ENCODE measurements at regions not wholly inside any gene's neighbourhood (a gene's known extent, or its start where the extent isn't known, plus 50 kb on each side); places are given as distances from the start of the nearest gene placed in this dataset.

DNA sequence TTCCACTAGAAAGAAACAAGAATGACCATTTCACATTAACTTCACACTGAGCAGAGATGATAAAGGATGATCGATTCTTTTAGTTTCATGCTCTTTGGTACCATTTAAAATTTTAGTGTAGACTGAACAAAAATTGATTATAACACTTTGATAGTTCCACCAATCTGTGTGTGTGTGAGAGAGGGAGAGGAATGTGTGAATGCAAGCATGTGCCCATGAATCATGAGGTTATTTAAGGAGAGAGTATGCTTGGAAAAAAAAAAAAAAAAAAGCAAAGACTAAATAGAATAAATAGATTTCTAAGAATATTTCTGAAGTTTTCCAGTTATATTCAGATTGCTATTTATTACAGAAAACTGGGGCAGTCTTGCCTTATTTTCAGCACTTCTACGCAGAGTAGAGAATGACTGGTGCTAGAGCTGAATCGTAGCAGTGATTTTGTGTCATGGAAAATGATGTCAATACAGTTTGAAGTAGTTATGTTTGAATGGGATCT lies 900.8 kb downstream of the SLC4A3 start:
- Histone ChIP-seq H4K91ac (ENCODE audit: insufficient read length, low read depth, low read length) (no peak overlapping the region), H3K9me3 (ENCODE audit: control insufficient read depth, low read depth, low read length) (no peaks in the 10 kb centered on the region), H3K27me3 (ENCODE audit: insufficient read depth, low read length) (no peaks in the 10 kb centered on the region), H2BK20ac (ENCODE audit: low read depth, low read length, poor library complexity, severe bottlenecking) (no peak overlapping the region), H2AFZ (ENCODE audit: low read length) (no peak overlapping the region), H3K56ac (ENCODE audit: insufficient read length, low read depth, low read length) (no peak overlapping the region), H4K5ac (ENCODE audit: insufficient read length, low read depth, low read length) (no peak overlapping the region), H3K4ac (ENCODE audit: low read depth, low read length) (no peak overlapping the region), H2BK120ac (ENCODE audit: low read depth, low read length, poor library complexity, severe bottlenecking) (no peak overlapping the region), H3K79me1 (ENCODE audit: insufficient read depth, low read depth, low read length, poor library complexity, severe bottlenecking) (no peaks in the 10 kb centered on the region), H4K20me1 (ENCODE audit: control insufficient read depth, insufficient read depth, insufficient read length) (no peaks in the 10 kb centered on the region), H3K23ac (ENCODE audit: insufficient read length, low read depth, low read length) (no peak overlapping the region), H3K14ac (ENCODE audit: insufficient read depth, low read length) (no peak overlapping the region), H3K79me2 (ENCODE audit: insufficient read depth, low read length) (no peaks in the 10 kb centered on the region), H3K9ac (ENCODE audit: extremely low read depth, insufficient read length, low read length) (no peak overlapping the region), H2AK5ac (ENCODE audit: insufficient read length, low read length) (no peak overlapping the region), H3K23me2 (ENCODE audit: insufficient read length, low read depth, low read length, poor library complexity, severe bottlenecking) (no peaks in the 10 kb centered on the region), H4K8ac (replicated peaks; ENCODE audit: insufficient read length, low read depth, low read length) (no peak overlapping the region), H3T11ph (ENCODE audit: low read length) (no peak overlapping the region), H3K4me2 (ENCODE audit: insufficient read depth, insufficient read length, low read length) (no peak overlapping the region), H3K4me1 (ENCODE audit: insufficient read depth, low read length) (no peaks in the 10 kb centered on the region), H2BK12ac (ENCODE audit: insufficient read length, low read depth, low read length) (no peak overlapping the region), H3K27ac (ENCODE audit: insufficient read length, low read depth, low read length) (no peak overlapping the region), H2BK15ac (ENCODE audit: low read depth, low read length) (no peak overlapping the region), H2BK5ac (ENCODE audit: insufficient read length, low read length) (no peak overlapping the region), H3K18ac (ENCODE audit: insufficient read length, low read depth, low read length) (no peak overlapping the region)
- no CpG with 5 or more reads among the region's 3 CpGs for WGBS (ENCODE audit: extremely low coverage, insufficient read length, low lambda C conversion rate)
- no peaks in the 10 kb centered on the region for H3K27me3 Mint-ChIP-seq (ENCODE audit: low read depth)
- H3K4me3 Mint-ChIP-seq, result no peak overlapping the region
- H3K9me3 Mint-ChIP-seq, result peaks cover 7 to 14% of the 10 kb centered on the region in 2 experiments
- no peak for DNase-seq
- TF ChIP-seq, protein P1, sequence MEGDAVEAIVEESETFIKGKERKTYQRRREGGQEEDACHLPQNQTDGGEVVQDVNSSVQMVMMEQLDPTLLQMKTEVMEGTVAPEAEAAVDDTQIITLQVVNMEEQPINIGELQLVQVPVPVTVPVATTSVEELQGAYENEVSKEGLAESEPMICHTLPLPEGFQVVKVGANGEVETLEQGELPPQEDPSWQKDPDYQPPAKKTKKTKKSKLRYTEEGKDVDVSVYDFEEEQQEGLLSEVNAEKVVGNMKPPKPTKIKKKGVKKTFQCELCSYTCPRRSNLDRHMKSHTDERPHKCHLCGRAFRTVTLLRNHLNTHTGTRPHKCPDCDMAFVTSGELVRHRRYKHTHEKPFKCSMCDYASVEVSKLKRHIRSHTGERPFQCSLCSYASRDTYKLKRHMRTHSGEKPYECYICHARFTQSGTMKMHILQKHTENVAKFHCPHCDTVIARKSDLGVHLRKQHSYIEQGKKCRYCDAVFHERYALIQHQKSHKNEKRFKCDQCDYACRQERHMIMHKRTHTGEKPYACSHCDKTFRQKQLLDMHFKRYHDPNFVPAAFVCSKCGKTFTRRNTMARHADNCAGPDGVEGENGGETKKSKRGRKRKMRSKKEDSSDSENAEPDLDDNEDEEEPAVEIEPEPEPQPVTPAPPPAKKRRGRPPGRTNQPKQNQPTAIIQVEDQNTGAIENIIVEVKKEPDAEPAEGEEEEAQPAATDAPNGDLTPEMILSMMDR (conservative IDR thresholded peaks at IDR 0.05), result no peak
- H3K4me1 Mint-ChIP-seq, result peaks cover 0 to 4% of the 10 kb centered on the region in 2 experiments; a peak in 2 of 4 replicates
- H3K27ac Mint-ChIP-seq, result no peak overlapping the region
- peaks cover 3 to 9% (median 3%) of the 10 kb centered on the region in 3 experiments; a peak in 5 of 7 replicates for H3K36me3 Mint-ChIP-seq (ENCODE audit: insufficient read depth in 1 of 3, low read depth in 3 of 3)
